K562 (cell line): ENCODE measurements at regions not wholly inside any gene's neighbourhood (a gene's known extent, or its start where the extent isn't known, plus 50 kb on each side); places are given as distances from the start of the nearest gene placed in this dataset.
"Not testable (repeated sequence)": the region's sequence is repeated elsewhere in the genome, so short reads cannot be mapped to it uniquely, and the experiment has no call there.

ENCODE experiments used
- ATAC-seq: fragments of 200-7000 bp; cut with Tn5 transposase; 3 replicates; pipeline ENCODE4 v1.9.1; 2020; ENCODE audit warnings: moderate library complexity
- BruUV-seq: library from RNA; stranded (reverse); fragments of 400-500 nt; replicated peaks from 2 replicates; lab custom pipeline; 2021; lab: Mats Ljungman, UMichigan
- CTCF ChIA-PET: fragments of 300-600 bp; formaldehyde crosslinking; extraction: SDS; loops from one replicate; lab custom pipeline; 2021; ENCODE audit warnings: low intra/inter-chr PET ratio; lab: Yijun Ruan, JAX
- POLR2A ChIA-PET: fragments of 300-600, 350-650 bp; sonication (Branson Sonifier 250); formaldehyde crosslinking; extraction: SDS; loops from one replicate; lab custom pipeline; 2021; ENCODE audit warnings: antibody characterized with exemption, inconsistent platforms; lab: Yijun Ruan, JAX
- DNase-seq, 4 experiments: peaks; one replicate each; pipeline versions ENCODE4 v3.0.0 to v3.0.0-alpha.2; 2011 to 2018; ENCODE audit warnings: low spot score in 3 of 4, mixed read lengths in 3 of 4; ENCODE audit errors: extremely low read depth in 1 of 4
- FAIRE-seq: peaks from 2 replicates; lab custom pipeline; 2011; peaks lifted over from hg19 to GRCh38; lab: Jason Lieb, UNC
- H2AFZ ChIP-seq: 2 replicates; pipeline ENCODE4 v1.6.0; 2011; ENCODE audit warnings: low read depth, low read length, control low read depth, inconsistent platforms
- H3K27ac ChIP-seq: fragments of 200-600 bp; 3 replicates; pipeline ENCODE4 v1.8.0; 2011; ENCODE audit warnings: low read depth, mild to moderate bottlenecking, control low read depth, inconsistent platforms, low read length, moderate library complexity, mixed read lengths; ENCODE audit errors: extremely low read depth
- H3K27me3 ChIP-seq, 2 experiments: fragments of 300-600 bp in 1 of 2; 2 replicates in 1 of 2; 3 replicates in 1 of 2; pipeline versions ENCODE4 v1.6.0 to v1.8.0; 2011; ENCODE audit warnings: inconsistent platforms in 2 of 2, low read length in 2 of 2, mild to moderate bottlenecking in 1 of 2, mixed read lengths in 1 of 2, moderate library complexity in 1 of 2; ENCODE audit not compliant: control insufficient read depth in 2 of 2, insufficient read depth in 2 of 2
- H3K36me3 ChIP-seq: fragments of 300-600 bp; 3 replicates; pipeline ENCODE4 v1.8.0; 2011; ENCODE audit warnings: mild to moderate bottlenecking, low read length, inconsistent platforms; ENCODE audit not compliant: control insufficient read depth, insufficient read depth
- H3K4me1 ChIP-seq, 2 experiments: fragments of 200-600 bp in 1 of 2; replicated peaks in 1 of 2; 2 replicates in 1 of 2; 3 replicates in 1 of 2; pipeline versions ENCODE4 v1.5.1 to v1.8.0; 2011; ENCODE audit warnings: inconsistent platforms in 2 of 2, low read length in 2 of 2, mild to moderate bottlenecking in 1 of 2, mixed read lengths in 1 of 2, moderate library complexity in 1 of 2; ENCODE audit not compliant: control insufficient read depth in 2 of 2, insufficient read depth in 2 of 2
- H3K4me2 ChIP-seq: 2 replicates; pipeline ENCODE4 v1.6.1; 2011; ENCODE audit warnings: low read length, control low read depth, inconsistent platforms, mixed read lengths; ENCODE audit not compliant: insufficient read depth
- H3K4me3 ChIP-seq: fragments of 200-600 bp; sonication (generic), shearing (Covaris generic); 2 replicates; pipeline ENCODE4 v1.5.1; 2016; ENCODE audit warnings: control low read depth, inconsistent platforms
- H3K79me2 ChIP-seq: fragments of 200-600 bp; 3 replicates; pipeline ENCODE4 v1.8.0; 2011; ENCODE audit warnings: low read length, inconsistent platforms; ENCODE audit not compliant: control insufficient read depth, insufficient read depth
- H3K9ac ChIP-seq, 2 experiments: 2 replicates each; pipeline versions ENCODE4 v1.6.0 to v1.6.1; 2011; ENCODE audit warnings: low read depth in 2 of 2, low read length in 2 of 2, control low read depth in 1 of 2, inconsistent platforms in 1 of 2, mild to moderate bottlenecking in 1 of 2, mixed read lengths in 1 of 2; ENCODE audit not compliant: insufficient read depth in 1 of 2
- H3K9me1 ChIP-seq: one replicate; pipeline ENCODE4 v1.6.0; 2011; ENCODE audit warnings: inconsistent platforms, mild to moderate bottlenecking, low read length, moderate library complexity; ENCODE audit not compliant: control insufficient read depth, insufficient read depth
- H3K9me3 ChIP-seq: replicated peaks from 2 replicates; pipeline ENCODE4 v1.5.1; 2011; ENCODE audit warnings: low read depth, low read length, inconsistent platforms; ENCODE audit not compliant: control insufficient read depth, insufficient read depth
- H4K20me1 ChIP-seq: replicated peaks from 2 replicates; pipeline ENCODE4 v1.6.1; 2011; ENCODE audit warnings: low read length, inconsistent platforms, mixed read lengths; ENCODE audit not compliant: control insufficient read depth, insufficient read depth
- ZNF507 ChIP-seq: conservative IDR thresholded peaks from 2 replicates; pipeline ENCODE4 v1.6.1; 2017; ENCODE audit warnings: missing genetic modification characterization, missing compliant biosample characterization
- WGBS: fragments of 100-300 bp; shearing (Covaris generic); methylation state at CpG from one replicate; pipeline ENCODE4 v1.1.6; 2016; ENCODE audit warnings: low coverage, mixed read lengths; ENCODE audit not compliant: insufficient coverage; ENCODE audit errors: missing lambda C conversion rate; 5-methylcytosine and 5-hydroxymethylcytosine counted together
- in situ Hi-C: fragments of 300-500 bp; cut with MboI; formaldehyde crosslinking; loops from 4 replicates; pipeline ENCODE4 v1.15.0; 2018; ENCODE audit warnings: inconsistent platforms, mixed read lengths
- intact Hi-C: fragments of 100-400 bp; cut with micrococcal nuclease; formaldehyde crosslinking; loops from 2 replicates; pipeline ENCODE4 v1.14.2; 2022
- TF ChIP-seq, protein P1 (sequence below), 2 experiments: fragments of 450-650 bp; IDR thresholded peaks; 2 replicates each; pipeline ENCODE4 v1.6.1; 2018; ENCODE audit warnings: mild to moderate bottlenecking in 2 of 2, low read depth in 1 of 2; ENCODE audit not compliant: partially characterized antibody in 2 of 2

DNA sequence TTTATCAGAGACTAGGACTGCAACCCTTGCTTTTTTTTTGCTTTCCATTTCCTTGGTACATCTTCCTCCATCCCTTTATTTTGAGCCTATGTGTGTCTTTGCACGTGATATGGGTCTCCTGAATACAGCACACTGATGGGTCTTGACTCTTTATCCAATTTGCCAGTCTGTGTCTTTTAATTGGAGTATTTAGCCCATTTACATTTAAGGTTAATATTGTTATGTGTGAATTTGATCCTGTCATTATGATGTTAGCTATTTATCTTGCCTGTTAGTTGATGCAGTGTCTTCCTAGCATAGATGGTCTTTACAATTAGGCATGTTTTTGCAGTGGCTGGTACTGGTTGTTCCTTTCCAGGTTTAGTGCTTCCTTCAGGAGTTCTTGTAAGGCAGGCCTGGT is 185.4 kb downstream of the VSIG4 start:
- intact Hi-C loops, H3K9me3 ChIP-seq, in situ Hi-C loops, H3K36me3 ChIP-seq, ATAC-seq, H3K79me2 ChIP-seq, H3K4me1 ChIP-seq, H3K27me3 ChIP-seq, H2AFZ ChIP-seq, H3K9me1 ChIP-seq, H3K27ac ChIP-seq, DNase-seq, H3K4me3 ChIP-seq, BruUV-seq, CTCF ChIA-PET, H3K4me2 ChIP-seq, FAIRE-seq, H3K9ac ChIP-seq, H4K20me1 ChIP-seq: not testable (repeated sequence)
- POLR2A ChIA-PET: interaction anchor here (0.8 kb wide), 1 partner anchor 72 kb away, joined by 3 read pairs; no protein-coding TSS in a partner anchor
- TF ChIP-seq ZNF507 (tag): peak; percentile 93
- WGBS: 11% methylated on average over 1 of the region's 1 CpG

DNA sequence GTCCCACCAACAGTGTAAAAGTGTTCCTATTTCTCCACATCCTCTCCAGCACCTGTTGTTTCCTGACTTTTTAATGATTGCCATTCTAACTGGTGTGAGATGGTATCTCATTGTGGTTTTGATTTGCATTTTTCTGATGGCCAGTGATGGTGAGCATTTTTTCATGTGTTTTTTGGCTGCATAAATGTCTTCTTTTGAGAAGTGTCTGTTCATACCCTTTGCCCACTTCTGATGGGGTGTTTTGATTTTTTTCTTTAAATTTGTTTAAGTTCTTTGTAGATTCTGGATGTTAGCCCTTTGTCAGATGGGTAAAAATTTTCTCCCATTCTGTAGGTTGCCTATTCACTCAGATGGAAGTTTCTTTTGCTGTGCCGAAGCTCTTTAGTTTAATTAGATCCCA is 183.9 kb downstream of the MSN start:
- POLR2A ChIA-PET, BruUV-seq, DNase-seq, H2AFZ ChIP-seq, H3K9me1 ChIP-seq, H3K9me3 ChIP-seq, ATAC-seq, FAIRE-seq, H3K4me2 ChIP-seq, H3K4me3 ChIP-seq, H3K27me3 ChIP-seq, intact Hi-C loops, H4K20me1 ChIP-seq, CTCF ChIA-PET, in situ Hi-C loops, H3K9ac ChIP-seq, H3K79me2 ChIP-seq, H3K27ac ChIP-seq, H3K36me3 ChIP-seq, H3K4me1 ChIP-seq: not testable (repeated sequence)
- WGBS: 0% methylated on average over 1 of the region's 1 CpG
- TF ChIP-seq, protein P1, sequence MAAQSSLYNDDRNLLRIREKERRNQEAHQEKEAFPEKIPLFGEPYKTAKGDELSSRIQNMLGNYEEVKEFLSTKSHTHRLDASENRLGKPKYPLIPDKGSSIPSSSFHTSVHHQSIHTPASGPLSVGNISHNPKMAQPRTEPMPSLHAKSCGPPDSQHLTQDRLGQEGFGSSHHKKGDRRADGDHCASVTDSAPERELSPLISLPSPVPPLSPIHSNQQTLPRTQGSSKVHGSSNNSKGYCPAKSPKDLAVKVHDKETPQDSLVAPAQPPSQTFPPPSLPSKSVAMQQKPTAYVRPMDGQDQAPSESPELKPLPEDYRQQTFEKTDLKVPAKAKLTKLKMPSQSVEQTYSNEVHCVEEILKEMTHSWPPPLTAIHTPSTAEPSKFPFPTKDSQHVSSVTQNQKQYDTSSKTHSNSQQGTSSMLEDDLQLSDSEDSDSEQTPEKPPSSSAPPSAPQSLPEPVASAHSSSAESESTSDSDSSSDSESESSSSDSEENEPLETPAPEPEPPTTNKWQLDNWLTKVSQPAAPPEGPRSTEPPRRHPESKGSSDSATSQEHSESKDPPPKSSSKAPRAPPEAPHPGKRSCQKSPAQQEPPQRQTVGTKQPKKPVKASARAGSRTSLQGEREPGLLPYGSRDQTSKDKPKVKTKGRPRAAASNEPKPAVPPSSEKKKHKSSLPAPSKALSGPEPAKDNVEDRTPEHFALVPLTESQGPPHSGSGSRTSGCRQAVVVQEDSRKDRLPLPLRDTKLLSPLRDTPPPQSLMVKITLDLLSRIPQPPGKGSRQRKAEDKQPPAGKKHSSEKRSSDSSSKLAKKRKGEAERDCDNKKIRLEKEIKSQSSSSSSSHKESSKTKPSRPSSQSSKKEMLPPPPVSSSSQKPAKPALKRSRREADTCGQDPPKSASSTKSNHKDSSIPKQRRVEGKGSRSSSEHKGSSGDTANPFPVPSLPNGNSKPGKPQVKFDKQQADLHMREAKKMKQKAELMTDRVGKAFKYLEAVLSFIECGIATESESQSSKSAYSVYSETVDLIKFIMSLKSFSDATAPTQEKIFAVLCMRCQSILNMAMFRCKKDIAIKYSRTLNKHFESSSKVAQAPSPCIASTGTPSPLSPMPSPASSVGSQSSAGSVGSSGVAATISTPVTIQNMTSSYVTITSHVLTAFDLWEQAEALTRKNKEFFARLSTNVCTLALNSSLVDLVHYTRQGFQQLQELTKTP (IDR thresholded peaks at IDR 0.05; ENCODE audit: low read depth in 1 of 2, partially characterized antibody in 2 of 2): peak in 1 of 2 experiments; percentile 91

DNA sequence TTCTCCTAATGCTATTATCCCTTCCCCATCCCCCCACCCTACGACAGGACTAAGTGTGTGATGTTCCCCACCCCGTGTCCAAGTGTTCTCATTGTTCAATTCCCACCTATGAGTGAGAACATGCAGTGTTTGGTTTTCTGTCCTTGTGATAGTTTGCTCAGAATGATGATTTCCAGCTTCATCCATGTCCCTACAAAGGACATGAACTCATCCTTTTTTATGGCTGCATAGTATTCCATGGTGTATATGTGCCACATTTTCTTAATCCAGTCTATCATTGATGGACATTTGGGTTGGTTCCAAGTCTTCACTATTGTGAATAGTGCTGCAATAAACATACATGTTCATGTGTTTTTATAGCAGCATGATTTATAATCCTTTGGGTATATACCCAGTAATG is 183.4 kb downstream of the MSN start:
- H2AFZ ChIP-seq, H3K27me3 ChIP-seq, H3K79me2 ChIP-seq, FAIRE-seq, ATAC-seq, H4K20me1 ChIP-seq, intact Hi-C loops, H3K9me1 ChIP-seq, H3K4me3 ChIP-seq, DNase-seq, H3K4me1 ChIP-seq, H3K36me3 ChIP-seq, H3K9me3 ChIP-seq, H3K4me2 ChIP-seq, H3K27ac ChIP-seq, CTCF ChIA-PET, in situ Hi-C loops, POLR2A ChIA-PET, H3K9ac ChIP-seq, BruUV-seq: not testable (repeated sequence)
- WGBS: 29% methylated on average over 2 of the region's 2 CpGs
